ENCODE measurements at regions not wholly inside any gene's neighbourhood (a gene's known extent, or its start where the extent isn't known, plus 50 kb on each side); places are given as distances from the start of the nearest gene placed in this dataset.

GRCh38 chr1:56416495-56416894, 162.9 kb downstream of the PLPP3 start:
- TF ChIP-seq POLR2A (IDR thresholded peaks at IDR 0.05; ENCODE audit: low read length) (no peak), CTCF (IDR thresholded peaks at IDR 0.05) (no peak), USF2 (IDR thresholded peaks at IDR 0.05) (no peak)
